Medulla oblongata (tissue), 1 donor: ENCODE measurements at regions not wholly inside any gene's neighbourhood (a gene's known extent, or its start where the extent isn't known, plus 50 kb on each side); places are given as distances from the start of the nearest gene placed in this dataset.

ENCODE experiments used
- DNase-seq: peaks from one replicate; pipeline ENCODE4 v3.0.0-alpha.2; 2015; ENCODE audit errors: extremely low spot score

GRCh38 chr4:27267339-27267969 is 406.8 kb downstream of the STIM2 start:
- DNase-seq, result no peak

GRCh38 chr4:27267970-27268355 is 407.3 kb downstream of the STIM2 start:
- no peak for DNase-seq

GRCh38 chr4:27270435-27270834 is 409.8 kb downstream of the STIM2 start:
- no peak for DNase-seq

GRCh38 chr4:27271555-27271954 is 410.9 kb downstream of the STIM2 start:
- no peak for DNase-seq

GRCh38 chr4:27272217-27272616 is 411.6 kb downstream of the STIM2 start:
- no peak for DNase-seq

- no peak for DNase-seq
Measured at GRCh38 chr4:27276307-27277073, 415.8 kb downstream of the STIM2 start.

GRCh38 chr4:27278615-27279375 is 418.2 kb downstream of the STIM2 start:
- no peak for DNase-seq

GRCh38 chr4:27288496-27288895 is 427.9 kb downstream of the STIM2 start:
- DNase-seq, result no peak

- DNase-seq, result no peak
Measured at GRCh38 chr4:27289704-27290103, 429.1 kb downstream of the STIM2 start.

GRCh38 chr4:27293831-27294230 is 433.2 kb downstream of the STIM2 start:
- no peak for DNase-seq

GRCh38 chr4:27304751-27305150 is 444.1 kb downstream of the STIM2 start:
- DNase-seq, result no peak

- no peak for DNase-seq
Measured at GRCh38 chr4:27305246-27305645, 444.6 kb downstream of the STIM2 start.

GRCh38 chr4:27308379-27308778 is 447.7 kb downstream of the STIM2 start:
- no peak for DNase-seq

GRCh38 chr4:27315625-27316024 is 455.0 kb downstream of the STIM2 start:
- DNase-seq, result no peak

GRCh38 chr4:27316176-27316575 is 455.5 kb downstream of the STIM2 start:
- no peak for DNase-seq

- peak; percentile 64 for DNase-seq
Measured at GRCh38 chr4:27318740-27319139, 458.1 kb downstream of the STIM2 start.

GRCh38 chr4:27326991-27327390 is 466.4 kb downstream of the STIM2 start:
- DNase-seq, result no peak

GRCh38 chr4:27327421-27328181 is 467.0 kb downstream of the STIM2 start:
- DNase-seq, result no peak

- DNase-seq, result no peak
Measured at GRCh38 chr4:27338530-27338929, 477.9 kb downstream of the STIM2 start.

- DNase-seq, result no peak
Measured at GRCh38 chr4:27343411-27343810, 482.8 kb downstream of the STIM2 start.

GRCh38 chr4:27350161-27350560 is 489.5 kb downstream of the STIM2 start:
- no peak for DNase-seq

- peak; percentile 44 for DNase-seq
Measured at GRCh38 chr4:27357283-27357682, 496.6 kb downstream of the STIM2 start.
